K562 (cell line): ENCODE measurements at regions not wholly inside any gene's neighbourhood (a gene's known extent, or its start where the extent isn't known, plus 50 kb on each side); places are given as distances from the start of the nearest gene placed in this dataset.

Source experiments
- ATAC-seq: fragments of 200-7000 bp; cut with Tn5 transposase; 3 replicates; pipeline ENCODE4 v1.9.1; 2020; ENCODE audit warnings: moderate library complexity
- BruUV-seq: library from RNA; stranded (reverse); fragments of 400-500 nt; replicated peaks from 2 replicates; lab custom pipeline; 2021; lab: Mats Ljungman, UMichigan
- CTCF ChIA-PET: fragments of 300-600 bp; formaldehyde crosslinking; extraction: SDS; loops from one replicate; lab custom pipeline; 2021; ENCODE audit warnings: low intra/inter-chr PET ratio; lab: Yijun Ruan, JAX
- POLR2A ChIA-PET: fragments of 300-600, 350-650 bp; sonication (Branson Sonifier 250); formaldehyde crosslinking; extraction: SDS; loops from one replicate; lab custom pipeline; 2021; ENCODE audit warnings: antibody characterized with exemption, inconsistent platforms; lab: Yijun Ruan, JAX
- DNase-seq, 4 experiments: peaks; one replicate each; pipeline versions ENCODE4 v3.0.0 to v3.0.0-alpha.2; 2011 to 2018; ENCODE audit warnings: low spot score in 3 of 4, mixed read lengths in 3 of 4; ENCODE audit errors: extremely low read depth in 1 of 4
- FAIRE-seq: peaks from 2 replicates; lab custom pipeline; 2011; peaks lifted over from hg19 to GRCh38; lab: Jason Lieb, UNC
- H2AFZ ChIP-seq: 2 replicates; pipeline ENCODE4 v1.6.0; 2011; ENCODE audit warnings: low read depth, low read length, control low read depth, inconsistent platforms
- H3K27ac ChIP-seq: fragments of 200-600 bp; 3 replicates; pipeline ENCODE4 v1.8.0; 2011; ENCODE audit warnings: low read depth, mild to moderate bottlenecking, control low read depth, inconsistent platforms, low read length, moderate library complexity, mixed read lengths; ENCODE audit errors: extremely low read depth
- H3K27me3 ChIP-seq, 2 experiments: fragments of 300-600 bp in 1 of 2; 2 replicates in 1 of 2; 3 replicates in 1 of 2; pipeline versions ENCODE4 v1.6.0 to v1.8.0; 2011; ENCODE audit warnings: inconsistent platforms in 2 of 2, low read length in 2 of 2, mild to moderate bottlenecking in 1 of 2, mixed read lengths in 1 of 2, moderate library complexity in 1 of 2; ENCODE audit not compliant: control insufficient read depth in 2 of 2, insufficient read depth in 2 of 2
- H3K36me3 ChIP-seq: fragments of 300-600 bp; 3 replicates; pipeline ENCODE4 v1.8.0; 2011; ENCODE audit warnings: mild to moderate bottlenecking, low read length, inconsistent platforms; ENCODE audit not compliant: control insufficient read depth, insufficient read depth
- H3K4me1 ChIP-seq, 2 experiments: fragments of 200-600 bp in 1 of 2; replicated peaks in 1 of 2; 2 replicates in 1 of 2; 3 replicates in 1 of 2; pipeline versions ENCODE4 v1.5.1 to v1.8.0; 2011; ENCODE audit warnings: inconsistent platforms in 2 of 2, low read length in 2 of 2, mild to moderate bottlenecking in 1 of 2, mixed read lengths in 1 of 2, moderate library complexity in 1 of 2; ENCODE audit not compliant: control insufficient read depth in 2 of 2, insufficient read depth in 2 of 2
- H3K4me2 ChIP-seq: 2 replicates; pipeline ENCODE4 v1.6.1; 2011; ENCODE audit warnings: low read length, control low read depth, inconsistent platforms, mixed read lengths; ENCODE audit not compliant: insufficient read depth
- H3K4me3 ChIP-seq: fragments of 200-600 bp; sonication (generic), shearing (Covaris generic); 2 replicates; pipeline ENCODE4 v1.5.1; 2016; ENCODE audit warnings: control low read depth, inconsistent platforms
- H3K79me2 ChIP-seq: fragments of 200-600 bp; 3 replicates; pipeline ENCODE4 v1.8.0; 2011; ENCODE audit warnings: low read length, inconsistent platforms; ENCODE audit not compliant: control insufficient read depth, insufficient read depth
- H3K9ac ChIP-seq, 2 experiments: 2 replicates each; pipeline versions ENCODE4 v1.6.0 to v1.6.1; 2011; ENCODE audit warnings: low read depth in 2 of 2, low read length in 2 of 2, control low read depth in 1 of 2, inconsistent platforms in 1 of 2, mild to moderate bottlenecking in 1 of 2, mixed read lengths in 1 of 2; ENCODE audit not compliant: insufficient read depth in 1 of 2
- H3K9me1 ChIP-seq: one replicate; pipeline ENCODE4 v1.6.0; 2011; ENCODE audit warnings: inconsistent platforms, mild to moderate bottlenecking, low read length, moderate library complexity; ENCODE audit not compliant: control insufficient read depth, insufficient read depth
- H3K9me3 ChIP-seq: replicated peaks from 2 replicates; pipeline ENCODE4 v1.5.1; 2011; ENCODE audit warnings: low read depth, low read length, inconsistent platforms; ENCODE audit not compliant: control insufficient read depth, insufficient read depth
- H4K20me1 ChIP-seq: replicated peaks from 2 replicates; pipeline ENCODE4 v1.6.1; 2011; ENCODE audit warnings: low read length, inconsistent platforms, mixed read lengths; ENCODE audit not compliant: control insufficient read depth, insufficient read depth
- DDX20 ChIP-seq: fragments of 450-650 bp; IDR thresholded peaks from 2 replicates; pipeline ENCODE4 v1.6.1; 2016; ENCODE audit warnings: missing genetic modification characterization, low read depth, mild to moderate bottlenecking, missing compliant biosample characterization, moderate library complexity
- EHMT2 ChIP-seq: fragments of 450-650 bp; IDR thresholded peaks from 2 replicates; pipeline ENCODE4 v1.6.1; 2018; ENCODE audit warnings: antibody characterized with exemption
- ETS2 ChIP-seq: IDR thresholded peaks from 2 replicates; pipeline ENCODE4 v1.6.1; 2016; ENCODE audit warnings: borderline replicate concordance, missing genetic modification characterization, mild to moderate bottlenecking, moderate library complexity, missing compliant biosample characterization; ENCODE audit not compliant: poor library complexity, severe bottlenecking
- FOXM1 ChIP-seq, 2 experiments: fragments of 450-650 bp in 1 of 2; sonication (generic) in 1 of 2; formaldehyde crosslinking in 1 of 2; IDR thresholded peaks; 2 replicates each; pipeline versions ENCODE4 v1.6.1 to v1.9.0; 2017 to 2022; ENCODE audit warnings: low read depth in 2 of 2, mild to moderate bottlenecking in 2 of 2, missing genetic modification reagents in 1 of 2, moderate library complexity in 1 of 2
- PML ChIP-seq: IDR thresholded peaks from 2 replicates; pipeline ENCODE4 v1.6.1; 2012; ENCODE audit warnings: low read length, inconsistent platforms
- SMAD1 ChIP-seq: fragments of 150-350 bp; IDR thresholded peaks from 2 replicates; pipeline ENCODE4 v1.6.1; 2014; ENCODE audit warnings: low read length, low read depth; ENCODE audit not compliant: partially characterized antibody
- WGBS: fragments of 100-300 bp; shearing (Covaris generic); methylation state at CpG from one replicate; pipeline ENCODE4 v1.1.6; 2016; ENCODE audit warnings: low coverage, mixed read lengths; ENCODE audit not compliant: insufficient coverage; ENCODE audit errors: missing lambda C conversion rate; 5-methylcytosine and 5-hydroxymethylcytosine counted together
- in situ Hi-C: fragments of 300-500 bp; cut with MboI; formaldehyde crosslinking; loops from 4 replicates; pipeline ENCODE4 v1.15.0; 2018; ENCODE audit warnings: inconsistent platforms, mixed read lengths
- intact Hi-C: fragments of 100-400 bp; cut with micrococcal nuclease; formaldehyde crosslinking; loops from 2 replicates; pipeline ENCODE4 v1.14.2; 2022
- TF ChIP-seq, protein P1 (sequence below): fragments of 250-450 bp; sonication (Bioruptor Pico); IDR thresholded peaks from 2 replicates; pipeline ENCODE4 v1.9.0; 2021; ENCODE audit warnings: mild to moderate bottlenecking
- TF ChIP-seq, protein P2 (sequence below): fragments of 250-450 bp; sonication (Bioruptor Pico); IDR thresholded peaks from 2 replicates; pipeline ENCODE4 v1.8.0; 2021; ENCODE audit warnings: moderate library complexity, mild to moderate bottlenecking, inconsistent platforms
- TF ChIP-seq, protein P3 (sequence below): sonication (generic); formaldehyde crosslinking; IDR thresholded peaks from 2 replicates; pipeline ENCODE4 v1.8.1; 2023; ENCODE audit warnings: mild to moderate bottlenecking, missing genetic modification reagents
- TF ChIP-seq, protein P4 (sequence below): fragments of 450-650 bp; IDR thresholded peaks from 2 replicates; pipeline ENCODE4 v1.6.1; 2016; ENCODE audit warnings: low read depth

DNA sequence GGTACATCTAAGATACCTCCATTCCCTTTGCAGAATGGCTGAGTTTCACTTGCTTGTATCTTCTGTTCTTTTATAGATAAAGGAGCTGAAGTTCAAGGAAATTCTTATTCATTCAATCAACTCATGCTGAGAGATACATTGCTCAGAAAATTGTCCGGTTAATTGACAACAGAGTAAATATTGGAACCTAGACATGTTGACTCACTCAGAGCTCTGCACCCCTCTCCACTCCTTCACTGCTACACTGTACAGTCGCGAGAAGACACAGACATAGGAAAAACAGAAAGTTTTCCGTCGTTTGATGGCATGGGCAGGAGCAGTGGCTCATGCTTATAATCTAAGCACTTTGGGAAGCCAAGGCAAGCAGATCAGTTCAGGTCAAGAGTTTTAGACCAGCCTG lies 690.5 kb upstream of the SOX9 start (continued):
- TF ChIP-seq, protein P1, sequence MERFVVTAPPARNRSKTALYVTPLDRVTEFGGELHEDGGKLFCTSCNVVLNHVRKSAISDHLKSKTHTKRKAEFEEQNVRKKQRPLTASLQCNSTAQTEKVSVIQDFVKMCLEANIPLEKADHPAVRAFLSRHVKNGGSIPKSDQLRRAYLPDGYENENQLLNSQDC (CRISPR knock-in tag): no peak

DNA sequence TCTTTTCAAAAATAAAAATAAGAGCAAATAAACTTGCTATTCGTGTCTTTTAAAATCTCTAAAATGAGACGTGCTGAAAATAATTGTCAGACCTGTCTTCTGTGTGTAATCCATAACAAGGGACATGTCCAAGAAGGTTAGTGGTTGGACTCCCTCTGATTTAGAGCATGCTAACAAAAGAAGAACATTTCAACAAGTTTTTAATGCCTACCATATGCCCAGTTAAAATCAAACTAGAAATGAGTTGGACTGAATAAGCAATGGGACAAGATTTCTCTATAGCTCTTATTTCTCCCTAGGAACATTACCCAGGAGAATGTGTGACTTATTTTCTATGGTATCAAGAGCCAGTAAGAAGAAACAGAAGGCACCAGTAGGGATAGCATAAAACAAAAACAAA lies 689.7 kb upstream of the SOX9 start:
- Histone ChIP-seq H3K4me1 (no peaks in the 10 kb centered on the region), H3K36me3 (no peaks in the 10 kb centered on the region), H3K9me1 (no peaks in the 10 kb centered on the region), H3K79me2 (no peaks in the 10 kb centered on the region), H3K27ac (no peak overlapping the region), H2AFZ (no peak overlapping the region), H3K9ac (no peak overlapping the region), H3K4me2 (no peak overlapping the region), H4K20me1 (no peaks in the 10 kb centered on the region), H3K27me3 (no peaks in the 10 kb centered on the region), H3K9me3 (no peaks in the 10 kb centered on the region), H3K4me3 (no peak overlapping the region)
- CTCF ChIA-PET: no interaction called here
- POLR2A ChIA-PET: no interaction called here
- no peak for ATAC-seq
- whole genome bisulfite sequencing: 0% methylated on average over 2 of the region's 2 CpGs
- BruUV-seq: no TSS peak
- FAIRE-seq: no peak
- in situ Hi-C loops (no loop called here), intact Hi-C loops (no loop called here)
- DNase-seq: no peak
- TF ChIP-seq SMAD1: no peak
- TF ChIP-seq PML: no peak
- TF ChIP-seq, protein P2, sequence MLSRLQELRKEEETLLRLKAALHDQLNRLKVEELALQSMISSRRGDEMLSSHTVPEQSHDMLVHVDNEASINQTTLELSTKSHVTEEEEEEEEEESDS (CRISPR knock-in tag): no peak
- no peak for TF ChIP-seq DDX20 (tag)
- no peak for TF ChIP-seq EHMT2
- no peak for TF ChIP-seq ETS2
- TF ChIP-seq FOXM1 (IDR thresholded peaks at IDR 0.05; ENCODE audit: low read depth): no peak
- TF ChIP-seq FOXM1 (CRISPR knock-in tag; IDR thresholded peaks at IDR 0.05; ENCODE audit: low read depth): no peak
- TF ChIP-seq, protein P3, sequence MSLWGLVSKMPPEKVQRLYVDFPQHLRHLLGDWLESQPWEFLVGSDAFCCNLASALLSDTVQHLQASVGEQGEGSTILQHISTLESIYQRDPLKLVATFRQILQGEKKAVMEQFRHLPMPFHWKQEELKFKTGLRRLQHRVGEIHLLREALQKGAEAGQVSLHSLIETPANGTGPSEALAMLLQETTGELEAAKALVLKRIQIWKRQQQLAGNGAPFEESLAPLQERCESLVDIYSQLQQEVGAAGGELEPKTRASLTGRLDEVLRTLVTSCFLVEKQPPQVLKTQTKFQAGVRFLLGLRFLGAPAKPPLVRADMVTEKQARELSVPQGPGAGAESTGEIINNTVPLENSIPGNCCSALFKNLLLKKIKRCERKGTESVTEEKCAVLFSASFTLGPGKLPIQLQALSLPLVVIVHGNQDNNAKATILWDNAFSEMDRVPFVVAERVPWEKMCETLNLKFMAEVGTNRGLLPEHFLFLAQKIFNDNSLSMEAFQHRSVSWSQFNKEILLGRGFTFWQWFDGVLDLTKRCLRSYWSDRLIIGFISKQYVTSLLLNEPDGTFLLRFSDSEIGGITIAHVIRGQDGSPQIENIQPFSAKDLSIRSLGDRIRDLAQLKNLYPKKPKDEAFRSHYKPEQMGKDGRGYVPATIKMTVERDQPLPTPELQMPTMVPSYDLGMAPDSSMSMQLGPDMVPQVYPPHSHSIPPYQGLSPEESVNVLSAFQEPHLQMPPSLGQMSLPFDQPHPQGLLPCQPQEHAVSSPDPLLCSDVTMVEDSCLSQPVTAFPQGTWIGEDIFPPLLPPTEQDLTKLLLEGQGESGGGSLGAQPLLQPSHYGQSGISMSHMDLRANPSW: no peak
- TF ChIP-seq, protein P4, sequence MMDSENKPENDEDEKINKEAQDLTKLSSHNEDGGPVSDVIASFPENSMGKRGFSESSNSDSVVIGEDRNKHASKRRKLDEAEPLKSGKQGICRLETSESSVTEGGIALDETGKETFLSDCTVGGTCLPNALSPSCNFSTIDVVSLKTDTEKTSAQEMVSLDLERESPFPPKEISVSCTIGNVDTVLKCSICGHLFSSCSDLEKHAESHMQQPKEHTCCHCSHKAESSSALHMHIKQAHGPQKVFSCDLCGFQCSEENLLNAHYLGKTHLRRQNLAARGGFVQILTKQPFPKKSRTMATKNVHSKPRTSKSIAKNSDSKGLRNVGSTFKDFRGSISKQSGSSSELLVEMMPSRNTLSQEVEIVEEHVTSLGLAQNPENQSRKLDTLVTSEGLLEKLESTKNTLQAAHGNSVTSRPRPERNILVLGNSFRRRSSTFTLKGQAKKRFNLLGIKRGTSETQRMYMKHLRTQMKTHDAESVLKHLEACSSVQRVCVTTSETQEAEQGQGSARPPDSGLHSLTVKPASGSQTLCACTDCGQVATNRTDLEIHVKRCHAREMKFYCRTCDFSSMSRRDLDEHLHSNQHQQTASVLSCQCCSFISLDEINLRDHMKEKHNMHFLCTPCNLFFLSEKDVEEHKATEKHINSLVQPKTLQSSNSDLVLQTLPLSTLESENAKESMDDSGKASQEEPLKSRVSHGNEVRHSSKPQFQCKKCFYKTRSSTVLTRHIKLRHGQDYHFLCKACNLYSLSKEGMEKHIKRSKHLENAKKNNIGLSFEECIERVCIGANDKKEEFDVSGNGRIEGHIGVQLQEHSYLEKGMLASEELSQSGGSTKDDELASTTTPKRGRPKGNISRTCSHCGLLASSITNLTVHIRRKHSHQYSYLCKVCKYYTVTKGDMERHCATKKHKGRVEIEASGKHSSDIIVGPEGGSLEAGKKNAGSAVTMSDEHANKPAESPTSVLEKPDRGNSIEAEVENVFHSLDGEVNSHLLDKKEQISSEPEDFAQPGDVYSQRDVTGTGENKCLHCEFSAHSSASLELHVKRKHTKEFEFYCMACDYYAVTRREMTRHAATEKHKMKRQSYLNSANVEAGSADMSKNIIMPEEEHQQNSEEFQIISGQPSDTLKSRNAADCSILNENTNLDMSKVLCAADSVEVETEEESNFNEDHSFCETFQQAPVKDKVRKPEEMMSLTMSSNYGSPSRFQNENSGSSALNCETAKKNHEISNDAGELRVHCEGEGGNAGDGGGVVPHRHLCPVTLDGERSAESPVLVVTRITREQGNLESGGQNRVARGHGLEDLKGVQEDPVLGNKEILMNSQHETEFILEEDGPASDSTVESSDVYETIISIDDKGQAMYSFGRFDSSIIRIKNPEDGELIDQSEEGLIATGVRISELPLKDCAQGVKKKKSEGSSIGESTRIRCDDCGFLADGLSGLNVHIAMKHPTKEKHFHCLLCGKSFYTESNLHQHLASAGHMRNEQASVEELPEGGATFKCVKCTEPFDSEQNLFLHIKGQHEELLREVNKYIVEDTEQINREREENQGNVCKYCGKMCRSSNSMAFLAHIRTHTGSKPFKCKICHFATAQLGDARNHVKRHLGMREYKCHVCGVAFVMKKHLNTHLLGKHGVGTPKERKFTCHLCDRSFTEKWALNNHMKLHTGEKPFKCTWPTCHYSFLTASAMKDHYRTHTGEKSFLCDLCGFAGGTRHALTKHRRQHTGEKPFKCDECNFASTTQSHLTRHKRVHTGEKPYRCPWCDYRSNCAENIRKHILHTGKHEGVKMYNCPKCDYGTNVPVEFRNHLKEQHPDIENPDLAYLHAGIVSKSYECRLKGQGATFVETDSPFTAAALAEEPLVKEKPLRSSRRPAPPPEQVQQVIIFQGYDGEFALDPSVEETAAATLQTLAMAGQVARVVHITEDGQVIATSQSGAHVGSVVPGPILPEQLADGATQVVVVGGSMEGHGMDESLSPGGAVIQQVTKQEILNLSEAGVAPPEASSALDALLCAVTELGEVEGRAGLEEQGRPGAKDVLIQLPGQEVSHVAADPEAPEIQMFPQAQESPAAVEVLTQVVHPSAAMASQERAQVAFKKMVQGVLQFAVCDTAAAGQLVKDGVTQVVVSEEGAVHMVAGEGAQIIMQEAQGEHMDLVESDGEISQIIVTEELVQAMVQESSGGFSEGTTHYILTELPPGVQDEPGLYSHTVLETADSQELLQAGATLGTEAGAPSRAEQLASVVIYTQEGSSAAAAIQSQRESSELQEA: no peak
